WTC11 (cell line): ENCODE measurements at regions not wholly inside any gene's neighbourhood (a gene's known extent, or its start where the extent isn't known, plus 50 kb on each side); places are given as distances from the start of the nearest gene placed in this dataset.

ENCODE experiments used
- ATAC-seq: fragments of 200-7000 bp; cut with Tn5 transposase; 2 replicates; pipeline ENCODE4 v1.10.0; 2021; ENCODE audit warnings: mild to moderate bottlenecking, moderate library complexity
- CTCF ChIA-PET: fragments of 300-600 bp; sonication (Branson Sonifier 250); formaldehyde crosslinking; loops from one replicate; lab custom pipeline; 2021; ENCODE audit warnings: antibody characterized with exemption; lab: Charles Lee
- POLR2A ChIA-PET: fragments of 350-600 bp; sonication (Branson Sonifier 250); formaldehyde crosslinking; loops from one replicate; lab custom pipeline; 2021; ENCODE audit warnings: antibody characterized with exemption; lab: Charles Lee
- DNase-seq: peaks from one replicate; pipeline ENCODE4 v3.0.0; 2021; ENCODE audit warnings: low spot score
- H3K27ac Mint-ChIP-seq: 2 replicates; pipeline ENCODE4 v1.8.0; 2021; ENCODE audit warnings: mixed read lengths
- H3K27me3 Mint-ChIP-seq: 2 replicates; pipeline ENCODE4 v1.8.0; 2021; ENCODE audit warnings: low read depth, mild to moderate bottlenecking, moderate library complexity, mixed read lengths
- H3K36me3 Mint-ChIP-seq: 2 replicates; pipeline ENCODE4 v1.8.0; 2021; ENCODE audit warnings: mixed read lengths
- H3K4me1 Mint-ChIP-seq: 2 replicates; pipeline ENCODE4 v1.8.0; 2022; ENCODE audit warnings: mixed read lengths
- H3K4me3 Mint-ChIP-seq: 2 replicates; pipeline ENCODE4 v1.8.0; 2021; ENCODE audit warnings: mild to moderate bottlenecking, moderate library complexity, mixed read lengths
- H3K9me3 Mint-ChIP-seq: 2 replicates; pipeline ENCODE4 v1.8.0; 2021; ENCODE audit warnings: mixed read lengths
- ATF1 ChIP-seq: sonication (generic); formaldehyde crosslinking; IDR thresholded peaks from 2 replicates; pipeline ENCODE4 v1.8.1; 2023; ENCODE audit warnings: mild to moderate bottlenecking, moderate library complexity, missing genetic modification reagents
- ESRRA ChIP-seq: sonication (generic); formaldehyde crosslinking; IDR thresholded peaks from 2 replicates; pipeline ENCODE4 v1.8.1; 2022; ENCODE audit warnings: mild to moderate bottlenecking, missing genetic modification reagents, borderline replicate concordance
- FOXJ3 ChIP-seq: sonication (generic); formaldehyde crosslinking; IDR thresholded peaks from 2 replicates; pipeline ENCODE4 v1.9.0; 2021; ENCODE audit warnings: missing genetic modification reagents, mild to moderate bottlenecking, borderline replicate concordance
- FOXP1 ChIP-seq: sonication (generic); formaldehyde crosslinking; IDR thresholded peaks from 2 replicates; pipeline ENCODE4 v1.8.0; 2022; ENCODE audit warnings: missing genetic modification reagents, mild to moderate bottlenecking, moderate library complexity, borderline replicate concordance
- GABPB1 ChIP-seq: sonication (generic); formaldehyde crosslinking; IDR thresholded peaks from 2 replicates; pipeline ENCODE4 v1.8.1; 2023; ENCODE audit warnings: mild to moderate bottlenecking, missing genetic modification reagents
- PRRX2 ChIP-seq: fragments of 250-450 bp; sonication (Bioruptor Pico); IDR thresholded peaks from 2 replicates; pipeline ENCODE4 v1.8.0; 2021; ENCODE audit warnings: mild to moderate bottlenecking
- SMAD4 ChIP-seq: sonication (generic); formaldehyde crosslinking; IDR thresholded peaks from 2 replicates; pipeline ENCODE4 v1.8.0; 2022; ENCODE audit warnings: mild to moderate bottlenecking, missing genetic modification reagents
- ZNF232 ChIP-seq: sonication (generic); formaldehyde crosslinking; IDR thresholded peaks from 2 replicates; pipeline ENCODE4 v1.8.0; 2022; ENCODE audit warnings: mild to moderate bottlenecking, missing genetic modification reagents
- ZNF416 ChIP-seq: fragments of 250-450 bp; sonication (Bioruptor Pico); IDR thresholded peaks from 2 replicates; pipeline ENCODE4 v1.9.0; 2021; ENCODE audit warnings: mild to moderate bottlenecking, inconsistent platforms
- TF ChIP-seq, protein P1 (sequence below): sonication (generic); formaldehyde crosslinking; conservative IDR thresholded peaks from 2 replicates; pipeline ENCODE4 v1.8.1; 2022; ENCODE audit warnings: mild to moderate bottlenecking, missing genetic modification reagents
- TF ChIP-seq, protein P2 (sequence below): sonication (generic); formaldehyde crosslinking; IDR thresholded peaks from 2 replicates; pipeline ENCODE4 v1.8.1; 2023; ENCODE audit warnings: mild to moderate bottlenecking, moderate library complexity, missing genetic modification reagents
- TF ChIP-seq, protein P3 (sequence below): fragments of 250-450 bp; sonication (Bioruptor Pico); conservative IDR thresholded peaks from 2 replicates; pipeline ENCODE4 v1.9.0; 2021; ENCODE audit warnings: mild to moderate bottlenecking
- TF ChIP-seq, protein P4 (sequence below): fragments of 250-450 bp; sonication (Bioruptor Pico); IDR thresholded peaks from 2 replicates; pipeline ENCODE4 v1.9.0; 2021; ENCODE audit warnings: mild to moderate bottlenecking
- TF ChIP-seq, protein P5 (sequence below): sonication (generic); formaldehyde crosslinking; IDR thresholded peaks from 2 replicates; pipeline ENCODE4 v1.8.1; 2022; ENCODE audit warnings: mild to moderate bottlenecking, moderate library complexity, missing genetic modification reagents
- TF ChIP-seq, protein P6 (sequence below): sonication (generic); formaldehyde crosslinking; IDR thresholded peaks from 2 replicates; pipeline ENCODE4 v1.8.0; 2022; ENCODE audit warnings: mild to moderate bottlenecking, missing genetic modification reagents

DNA sequence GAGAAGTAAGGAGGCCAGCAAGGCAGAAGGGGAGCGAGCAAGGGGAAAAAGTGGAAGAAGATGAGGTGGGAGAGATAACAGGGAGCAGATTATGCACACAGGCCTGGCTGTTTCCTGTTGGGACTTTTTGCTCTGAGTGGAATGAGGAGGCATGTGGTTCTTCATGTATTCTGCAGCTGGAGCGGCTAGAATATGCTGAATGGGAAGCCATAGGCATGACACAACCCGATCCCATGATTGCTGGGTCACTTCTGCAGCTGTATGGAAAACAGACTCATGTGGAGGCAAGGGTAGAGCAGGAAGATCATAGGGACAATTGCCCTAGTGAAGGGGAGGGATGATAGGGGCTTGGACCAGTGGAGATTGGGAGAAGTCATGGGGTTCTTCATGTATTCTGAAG is 206.0 kb upstream of the SUCLG2 start:
- Mint-ChIP-seq H3K4me3 (no peak overlapping the region), H3K9me3 (peaks cover 8% of the 10 kb centered on the region), H3K27ac (no peak overlapping the region), H3K36me3 (no peaks in the 10 kb centered on the region), H3K4me1 (no peaks in the 10 kb centered on the region), H3K27me3 (no peaks in the 10 kb centered on the region)
- DNase-seq (no peak), ATAC-seq (no peak)
- no peak for TF ChIP-seq FOXJ3 (CRISPR knock-in tag)
- TF ChIP-seq, protein P1, sequence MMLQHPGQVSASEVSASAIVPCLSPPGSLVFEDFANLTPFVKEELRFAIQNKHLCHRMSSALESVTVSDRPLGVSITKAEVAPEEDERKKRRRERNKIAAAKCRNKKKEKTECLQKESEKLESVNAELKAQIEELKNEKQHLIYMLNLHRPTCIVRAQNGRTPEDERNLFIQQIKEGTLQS (CRISPR knock-in tag): no peak
- TF ChIP-seq ESRRA (CRISPR knock-in tag): no peak
- TF ChIP-seq, protein P2, sequence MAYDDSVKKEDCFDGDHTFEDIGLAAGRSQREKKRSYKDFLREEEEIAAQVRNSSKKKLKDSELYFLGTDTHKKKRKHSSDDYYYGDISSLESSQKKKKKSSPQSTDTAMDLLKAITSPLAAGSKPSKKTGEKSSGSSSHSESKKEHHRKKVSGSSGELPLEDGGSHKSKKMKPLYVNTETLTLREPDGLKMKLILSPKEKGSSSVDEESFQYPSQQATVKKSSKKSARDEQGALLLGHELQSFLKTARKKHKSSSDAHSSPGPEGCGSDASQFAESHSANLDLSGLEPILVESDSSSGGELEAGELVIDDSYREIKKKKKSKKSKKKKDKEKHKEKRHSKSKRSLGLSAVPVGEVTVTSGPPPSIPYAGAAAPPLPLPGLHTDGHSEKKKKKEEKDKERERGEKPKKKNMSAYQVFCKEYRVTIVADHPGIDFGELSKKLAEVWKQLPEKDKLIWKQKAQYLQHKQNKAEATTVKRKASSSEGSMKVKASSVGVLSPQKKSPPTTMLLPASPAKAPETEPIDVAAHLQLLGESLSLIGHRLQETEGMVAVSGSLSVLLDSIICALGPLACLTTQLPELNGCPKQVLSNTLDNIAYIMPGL (CRISPR knock-in tag): no peak
- no peak for TF ChIP-seq ZNF416 (CRISPR knock-in tag)
- no peak for TF ChIP-seq FOXP1 (CRISPR knock-in tag)
- TF ChIP-seq, protein P3, sequence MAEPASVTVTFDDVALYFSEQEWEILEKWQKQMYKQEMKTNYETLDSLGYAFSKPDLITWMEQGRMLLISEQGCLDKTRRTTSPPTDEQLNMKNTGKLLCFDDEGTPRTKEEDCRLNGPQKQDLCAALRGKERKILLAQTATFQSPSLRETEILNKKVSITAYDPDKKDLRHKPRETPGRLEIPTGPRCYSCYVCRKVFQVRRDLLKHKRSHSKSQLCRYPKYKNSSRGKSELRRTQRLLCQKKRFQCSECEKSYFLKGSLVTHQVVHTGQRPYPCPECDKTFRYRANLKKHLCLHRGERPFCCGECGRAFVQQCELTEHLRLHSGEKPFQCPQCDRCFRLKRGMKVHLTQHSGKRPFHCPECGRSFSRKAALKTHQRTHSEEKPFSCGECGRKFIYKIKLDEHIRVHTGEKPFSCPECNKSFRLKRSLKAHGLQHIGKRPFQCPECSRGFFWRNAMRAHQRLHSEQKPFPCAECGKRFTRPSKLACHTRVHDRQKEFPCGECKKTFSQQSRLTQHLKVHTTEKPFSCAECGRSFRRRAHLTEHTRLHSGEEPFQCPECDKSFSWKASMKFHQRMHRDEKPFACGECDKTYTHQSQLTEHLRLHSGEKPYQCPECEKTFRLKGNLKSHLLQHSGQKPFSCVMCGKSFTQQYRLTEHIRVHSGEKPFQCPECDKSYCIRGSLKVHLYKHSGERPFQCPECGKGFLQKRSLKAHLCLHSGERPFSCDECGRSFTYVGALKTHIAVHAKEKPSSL (CRISPR knock-in tag): no peak
- no peak for TF ChIP-seq GABPB1 (CRISPR knock-in tag)
- TF ChIP-seq, protein P4, sequence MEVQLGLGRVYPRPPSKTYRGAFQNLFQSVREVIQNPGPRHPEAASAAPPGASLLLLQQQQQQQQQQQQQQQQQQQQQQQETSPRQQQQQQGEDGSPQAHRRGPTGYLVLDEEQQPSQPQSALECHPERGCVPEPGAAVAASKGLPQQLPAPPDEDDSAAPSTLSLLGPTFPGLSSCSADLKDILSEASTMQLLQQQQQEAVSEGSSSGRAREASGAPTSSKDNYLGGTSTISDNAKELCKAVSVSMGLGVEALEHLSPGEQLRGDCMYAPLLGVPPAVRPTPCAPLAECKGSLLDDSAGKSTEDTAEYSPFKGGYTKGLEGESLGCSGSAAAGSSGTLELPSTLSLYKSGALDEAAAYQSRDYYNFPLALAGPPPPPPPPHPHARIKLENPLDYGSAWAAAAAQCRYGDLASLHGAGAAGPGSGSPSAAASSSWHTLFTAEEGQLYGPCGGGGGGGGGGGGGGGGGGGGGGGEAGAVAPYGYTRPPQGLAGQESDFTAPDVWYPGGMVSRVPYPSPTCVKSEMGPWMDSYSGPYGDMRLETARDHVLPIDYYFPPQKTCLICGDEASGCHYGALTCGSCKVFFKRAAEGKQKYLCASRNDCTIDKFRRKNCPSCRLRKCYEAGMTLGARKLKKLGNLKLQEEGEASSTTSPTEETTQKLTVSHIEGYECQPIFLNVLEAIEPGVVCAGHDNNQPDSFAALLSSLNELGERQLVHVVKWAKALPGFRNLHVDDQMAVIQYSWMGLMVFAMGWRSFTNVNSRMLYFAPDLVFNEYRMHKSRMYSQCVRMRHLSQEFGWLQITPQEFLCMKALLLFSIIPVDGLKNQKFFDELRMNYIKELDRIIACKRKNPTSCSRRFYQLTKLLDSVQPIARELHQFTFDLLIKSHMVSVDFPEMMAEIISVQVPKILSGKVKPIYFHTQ: no peak
- TF ChIP-seq, protein P5, sequence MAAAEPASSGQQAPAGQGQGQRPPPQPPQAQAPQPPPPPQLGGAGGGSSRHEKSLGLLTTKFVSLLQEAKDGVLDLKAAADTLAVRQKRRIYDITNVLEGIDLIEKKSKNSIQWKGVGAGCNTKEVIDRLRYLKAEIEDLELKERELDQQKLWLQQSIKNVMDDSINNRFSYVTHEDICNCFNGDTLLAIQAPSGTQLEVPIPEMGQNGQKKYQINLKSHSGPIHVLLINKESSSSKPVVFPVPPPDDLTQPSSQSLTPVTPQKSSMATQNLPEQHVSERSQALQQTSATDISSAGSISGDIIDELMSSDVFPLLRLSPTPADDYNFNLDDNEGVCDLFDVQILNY (CRISPR knock-in tag): no peak
- ChIA-PET POLR2A (no interaction called here), CTCF (no interaction called here)

DNA sequence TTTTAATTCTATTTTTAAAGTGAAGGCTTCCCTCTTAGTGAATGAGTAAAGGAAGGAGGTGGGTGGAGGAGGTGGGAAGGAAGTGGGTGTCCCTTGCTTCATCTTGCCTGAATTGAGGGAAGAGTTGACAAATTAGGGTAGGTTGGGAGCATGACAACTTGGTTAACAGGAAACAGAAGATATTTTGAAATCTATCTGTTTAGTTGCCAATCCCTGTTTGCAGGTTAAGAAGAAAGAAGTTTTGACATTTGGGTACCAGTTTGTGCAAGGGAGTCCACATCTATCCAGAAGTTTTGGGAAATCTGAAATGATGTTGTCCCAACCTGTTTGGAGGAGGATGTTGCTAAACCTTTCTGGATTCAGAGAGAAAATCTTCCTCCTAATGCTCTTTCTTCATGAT is 204.1 kb upstream of the SUCLG2 start:
- Mint-ChIP-seq H3K27me3 (no peaks in the 10 kb centered on the region), H3K27ac (no peak overlapping the region), H3K36me3 (no peaks in the 10 kb centered on the region), H3K9me3 (peaks cover 8% of the 10 kb centered on the region), H3K4me1 (no peaks in the 10 kb centered on the region)
- ATAC-seq: no peak
- DNase-seq: no peak
- CTCF ChIA-PET: no interaction called here
- POLR2A ChIA-PET: no interaction called here
- TF ChIP-seq, protein P6, sequence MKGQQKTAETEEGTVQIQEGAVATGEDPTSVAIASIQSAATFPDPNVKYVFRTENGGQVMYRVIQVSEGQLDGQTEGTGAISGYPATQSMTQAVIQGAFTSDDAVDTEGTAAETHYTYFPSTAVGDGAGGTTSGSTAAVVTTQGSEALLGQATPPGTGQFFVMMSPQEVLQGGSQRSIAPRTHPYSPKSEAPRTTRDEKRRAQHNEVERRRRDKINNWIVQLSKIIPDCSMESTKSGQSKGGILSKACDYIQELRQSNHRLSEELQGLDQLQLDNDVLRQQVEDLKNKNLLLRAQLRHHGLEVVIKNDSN (CRISPR knock-in tag): no peak
- no peak for TF ChIP-seq PRRX2
- TF ChIP-seq, all 79 proteins: peak for 0
- H3K4me3 Mint-ChIP-seq: no peak overlapping the region

DNA sequence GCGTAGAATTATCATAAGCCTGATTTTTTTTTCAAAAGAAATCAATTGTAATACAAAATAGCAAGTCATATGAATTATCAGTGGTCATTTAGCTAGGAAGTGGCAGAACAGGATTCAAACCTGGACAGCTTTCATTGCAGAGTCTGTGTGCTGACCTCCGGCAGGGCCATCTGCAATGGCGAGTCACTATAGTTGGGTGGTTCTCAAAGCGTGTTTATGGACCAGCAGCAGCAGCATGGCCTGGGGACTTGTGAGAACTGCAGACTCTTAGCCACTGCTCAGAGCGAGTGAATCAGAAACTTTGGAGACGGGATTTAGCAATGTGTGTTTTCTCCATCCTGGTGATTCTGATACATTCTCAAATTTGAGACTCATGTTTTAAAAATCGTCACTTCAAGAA is 202.3 kb upstream of the SUCLG2 start:
- H3K9me3 Mint-ChIP-seq: peaks cover 8% of the 10 kb centered on the region
- no peak for TF ChIP-seq SMAD4 (CRISPR knock-in tag)
- no peak for TF ChIP-seq ATF1 (CRISPR knock-in tag)
- TF ChIP-seq ZNF232 (CRISPR knock-in tag): no peak
- no peak overlapping the region for H3K4me3 Mint-ChIP-seq
- ATAC-seq (no peak), DNase-seq (no peak)
- POLR2A ChIA-PET: no interaction called here
- no peaks in the 10 kb centered on the region for H3K36me3 Mint-ChIP-seq
- H3K4me1 Mint-ChIP-seq: no peaks in the 10 kb centered on the region
- CTCF ChIA-PET: no interaction called here
- no peak overlapping the region for H3K27ac Mint-ChIP-seq
- no peaks in the 10 kb centered on the region for H3K27me3 Mint-ChIP-seq
